ENCODE measurements at regions not wholly inside any gene's neighbourhood (a gene's known extent, or its start where the extent isn't known, plus 50 kb on each side); places are given as distances from the start of the nearest gene placed in this dataset.

DNA sequence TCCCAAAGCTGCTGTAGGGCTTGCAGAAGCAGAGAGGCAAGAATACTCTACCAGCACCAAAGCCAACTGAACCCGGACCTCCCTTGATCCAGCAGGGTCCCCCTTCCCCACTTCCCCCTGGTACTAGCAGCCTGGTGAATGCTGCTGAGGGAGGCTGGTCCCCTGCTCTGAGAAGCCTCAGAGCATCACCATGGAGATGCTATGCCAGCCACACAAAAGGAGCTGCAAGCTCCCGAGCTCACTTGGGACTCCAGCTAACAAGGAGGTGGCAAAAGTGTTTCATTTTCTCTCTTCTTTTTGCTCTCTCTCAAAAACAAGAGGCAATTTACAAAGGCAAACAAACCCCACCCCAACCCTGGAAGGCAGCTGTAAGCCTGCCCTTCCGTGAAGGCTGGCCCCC, 509.8 kb downstream of the BUD13 start:
- no peak for TF ChIP-seq ZNF8 (CRISPR knock-in tag; IDR thresholded peaks at IDR 0.05)
- TF ChIP-seq, protein P1, sequence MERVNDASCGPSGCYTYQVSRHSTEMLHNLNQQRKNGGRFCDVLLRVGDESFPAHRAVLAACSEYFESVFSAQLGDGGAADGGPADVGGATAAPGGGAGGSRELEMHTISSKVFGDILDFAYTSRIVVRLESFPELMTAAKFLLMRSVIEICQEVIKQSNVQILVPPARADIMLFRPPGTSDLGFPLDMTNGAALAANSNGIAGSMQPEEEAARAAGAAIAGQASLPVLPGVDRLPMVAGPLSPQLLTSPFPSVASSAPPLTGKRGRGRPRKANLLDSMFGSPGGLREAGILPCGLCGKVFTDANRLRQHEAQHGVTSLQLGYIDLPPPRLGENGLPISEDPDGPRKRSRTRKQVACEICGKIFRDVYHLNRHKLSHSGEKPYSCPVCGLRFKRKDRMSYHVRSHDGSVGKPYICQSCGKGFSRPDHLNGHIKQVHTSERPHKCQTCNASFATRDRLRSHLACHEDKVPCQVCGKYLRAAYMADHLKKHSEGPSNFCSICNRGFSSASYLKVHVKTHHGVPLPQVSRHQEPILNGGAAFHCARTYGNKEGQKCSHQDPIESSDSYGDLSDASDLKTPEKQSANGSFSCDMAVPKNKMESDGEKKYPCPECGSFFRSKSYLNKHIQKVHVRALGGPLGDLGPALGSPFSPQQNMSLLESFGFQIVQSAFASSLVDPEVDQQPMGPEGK (CRISPR knock-in tag; IDR thresholded peaks at IDR 0.05; ENCODE audit: borderline replicate concordance): no peak
- no peak for TF ChIP-seq ZNF565 (CRISPR knock-in tag; conservative IDR thresholded peaks at IDR 0.05; ENCODE audit: low read depth)
- TF ChIP-seq ZFP30 (CRISPR knock-in tag; IDR thresholded peaks at IDR 0.05): no peak
- TF ChIP-seq, protein P2, sequence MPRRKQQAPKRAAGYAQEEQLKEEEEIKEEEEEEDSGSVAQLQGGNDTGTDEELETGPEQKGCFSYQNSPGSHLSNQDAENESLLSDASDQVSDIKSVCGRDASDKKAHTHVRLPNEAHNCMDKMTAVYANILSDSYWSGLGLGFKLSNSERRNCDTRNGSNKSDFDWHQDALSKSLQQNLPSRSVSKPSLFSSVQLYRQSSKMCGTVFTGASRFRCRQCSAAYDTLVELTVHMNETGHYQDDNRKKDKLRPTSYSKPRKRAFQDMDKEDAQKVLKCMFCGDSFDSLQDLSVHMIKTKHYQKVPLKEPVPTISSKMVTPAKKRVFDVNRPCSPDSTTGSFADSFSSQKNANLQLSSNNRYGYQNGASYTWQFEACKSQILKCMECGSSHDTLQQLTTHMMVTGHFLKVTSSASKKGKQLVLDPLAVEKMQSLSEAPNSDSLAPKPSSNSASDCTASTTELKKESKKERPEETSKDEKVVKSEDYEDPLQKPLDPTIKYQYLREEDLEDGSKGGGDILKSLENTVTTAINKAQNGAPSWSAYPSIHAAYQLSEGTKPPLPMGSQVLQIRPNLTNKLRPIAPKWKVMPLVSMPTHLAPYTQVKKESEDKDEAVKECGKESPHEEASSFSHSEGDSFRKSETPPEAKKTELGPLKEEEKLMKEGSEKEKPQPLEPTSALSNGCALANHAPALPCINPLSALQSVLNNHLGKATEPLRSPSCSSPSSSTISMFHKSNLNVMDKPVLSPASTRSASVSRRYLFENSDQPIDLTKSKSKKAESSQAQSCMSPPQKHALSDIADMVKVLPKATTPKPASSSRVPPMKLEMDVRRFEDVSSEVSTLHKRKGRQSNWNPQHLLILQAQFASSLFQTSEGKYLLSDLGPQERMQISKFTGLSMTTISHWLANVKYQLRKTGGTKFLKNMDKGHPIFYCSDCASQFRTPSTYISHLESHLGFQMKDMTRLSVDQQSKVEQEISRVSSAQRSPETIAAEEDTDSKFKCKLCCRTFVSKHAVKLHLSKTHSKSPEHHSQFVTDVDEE (CRISPR knock-in tag; IDR thresholded peaks at IDR 0.05): no peak
- TF ChIP-seq SNAI2 (CRISPR knock-in tag; IDR thresholded peaks at IDR 0.05): no peak
- TF ChIP-seq GLIS3 (CRISPR knock-in tag; IDR thresholded peaks at IDR 0.05): no peak
- TF ChIP-seq ARNTL (CRISPR knock-in tag; IDR thresholded peaks at IDR 0.05; ENCODE audit: borderline replicate concordance, low read depth): no peak
- TF ChIP-seq ISL1 (CRISPR knock-in tag; IDR thresholded peaks at IDR 0.05): no peak
- no peak for TF ChIP-seq ZFP3 (CRISPR knock-in tag; IDR thresholded peaks at IDR 0.05)
- TF ChIP-seq BACH2 (CRISPR knock-in tag; IDR thresholded peaks at IDR 0.05; ENCODE audit: borderline replicate concordance): no peak
